HG03378 (cell line): ENCODE measurements at regions not wholly inside any gene's neighbourhood (a gene's known extent, or its start where the extent isn't known, plus 50 kb on each side); places are given as distances from the start of the nearest gene placed in this dataset.

Experiments
- ATAC-seq: cut with Tn5 transposase; IDR thresholded peaks from one replicate; pipeline ENCODE4 v1.9.1; 2021; ENCODE audit warnings: mild to moderate bottlenecking, moderate library complexity; ENCODE audit not compliant: unreplicated experiment

- ATAC-seq, result no peak
These were observed 124.3 kb upstream of the PDE5A start for GRCh38 chr4:119752936-119753335.

- no peak for ATAC-seq
These were observed 122.2 kb upstream of the PDE5A start for GRCh38 chr4:119750771-119751170.

- no peak for ATAC-seq
These were observed 121.4 kb upstream of the PDE5A start for GRCh38 chr4:119750048-119750447.

- ATAC-seq, result no peak
These were observed 120.2 kb upstream of the PDE5A start for GRCh38 chr4:119748853-119749252.

GRCh38 chr4:119746951-119747350 lies 118.3 kb upstream of the PDE5A start:
- no peak for ATAC-seq

GRCh38 chr4:119745351-119745750 lies 116.7 kb upstream of the PDE5A start:
- ATAC-seq, result no peak

GRCh38 chr4:119744580-119744979 lies 116.0 kb upstream of the PDE5A start:
- ATAC-seq, result no peak

- no peak for ATAC-seq
These were observed 115.0 kb upstream of the PDE5A start for GRCh38 chr4:119743644-119744043.

- no peak for ATAC-seq
These were observed 111.2 kb upstream of the PDE5A start for GRCh38 chr4:119739796-119740195.

GRCh38 chr4:119738901-119739300 lies 110.3 kb upstream of the PDE5A start:
- ATAC-seq, result no peak

- no peak for ATAC-seq
These were observed 108.0 kb upstream of the PDE5A start for GRCh38 chr4:119736559-119736958.

GRCh38 chr4:119735165-119735651 lies 106.6 kb upstream of the PDE5A start:
- ATAC-seq, result no peak

GRCh38 chr4:119733431-119733830 lies 104.8 kb upstream of the PDE5A start:
- ATAC-seq, result no peak

DNA sequence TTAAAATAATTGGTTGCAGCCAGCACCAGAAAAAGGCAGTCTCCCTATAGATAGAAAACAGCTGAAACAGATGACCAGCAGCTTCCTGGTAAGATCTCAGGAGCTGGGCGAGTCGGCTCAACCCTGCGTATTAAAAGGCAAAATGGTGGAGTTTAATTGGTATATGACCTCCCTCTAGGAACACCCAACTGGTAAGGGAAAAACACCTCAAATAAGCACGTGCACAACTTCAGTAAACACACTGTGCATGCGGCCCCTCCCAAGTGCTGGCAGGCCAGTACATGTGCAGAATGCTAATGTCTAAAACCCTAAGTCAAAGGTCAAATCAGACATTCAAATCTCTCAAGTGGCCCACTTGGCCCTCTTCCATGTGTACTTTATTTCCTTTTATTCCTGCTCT lies 103.2 kb upstream of the PDE5A start:
- no peak for ATAC-seq

- ATAC-seq, result no peak
These were observed 102.6 kb upstream of the PDE5A start for GRCh38 chr4:119731146-119731742.

DNA sequence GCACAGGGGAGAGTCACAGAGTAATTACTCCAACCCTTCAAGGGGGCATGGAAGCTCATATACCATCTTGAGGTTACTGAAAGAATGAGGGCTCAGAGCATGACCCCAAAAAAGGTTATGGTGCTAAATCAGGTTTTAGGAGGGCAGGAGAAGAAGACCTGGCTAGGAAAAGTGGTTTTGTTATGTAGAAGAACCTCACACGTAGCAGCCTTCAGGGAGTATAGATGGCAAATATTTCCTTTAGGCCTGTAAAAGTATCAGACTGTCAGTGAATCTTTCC lies 102.0 kb upstream of the PDE5A start:
- no peak for ATAC-seq

DNA sequence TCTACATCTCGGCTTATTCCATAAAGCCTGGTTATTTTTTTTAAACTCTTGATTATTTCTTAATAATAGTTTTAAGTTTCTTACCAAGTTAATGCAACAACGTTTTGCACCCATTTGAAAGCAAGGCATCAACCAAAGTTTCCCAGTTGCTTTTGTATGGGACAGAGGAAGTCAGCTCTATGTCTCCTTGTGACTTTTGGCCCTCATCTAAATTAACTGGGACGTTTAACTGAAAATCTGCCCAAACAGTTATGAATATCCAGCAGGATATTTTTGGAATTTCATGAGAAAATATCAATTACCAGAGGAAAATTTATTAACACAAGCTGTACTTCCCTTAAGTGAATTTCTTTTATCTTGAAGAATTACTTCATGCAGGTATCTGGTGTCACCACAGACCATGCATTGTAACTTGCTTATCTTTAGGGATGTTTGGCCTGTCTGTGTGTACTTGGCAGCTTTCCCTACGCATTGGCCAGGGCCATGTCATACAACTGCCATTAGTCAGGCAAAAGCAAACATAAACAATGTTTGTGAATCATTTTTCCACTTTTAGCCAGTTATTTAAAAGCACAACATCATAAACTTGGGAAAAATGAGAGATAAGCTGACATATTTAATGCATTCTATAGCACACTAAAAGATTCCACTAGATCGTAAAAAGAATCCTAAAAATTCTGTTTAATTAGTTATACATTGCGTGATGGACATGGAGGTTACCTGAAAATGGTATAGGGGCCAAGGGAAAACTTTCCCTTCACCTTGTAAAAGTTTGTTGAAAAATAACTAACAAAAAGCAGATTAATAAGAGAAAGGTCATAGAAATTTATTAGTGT lies 101.4 kb upstream of the PDE5A start:
- no peak for ATAC-seq

- no peak for ATAC-seq
These were observed 100.3 kb upstream of the PDE5A start for GRCh38 chr4:119728692-119729593.

- ATAC-seq, result no peak
These were observed 99.6 kb upstream of the PDE5A start for GRCh38 chr4:119728185-119728584.

DNA sequence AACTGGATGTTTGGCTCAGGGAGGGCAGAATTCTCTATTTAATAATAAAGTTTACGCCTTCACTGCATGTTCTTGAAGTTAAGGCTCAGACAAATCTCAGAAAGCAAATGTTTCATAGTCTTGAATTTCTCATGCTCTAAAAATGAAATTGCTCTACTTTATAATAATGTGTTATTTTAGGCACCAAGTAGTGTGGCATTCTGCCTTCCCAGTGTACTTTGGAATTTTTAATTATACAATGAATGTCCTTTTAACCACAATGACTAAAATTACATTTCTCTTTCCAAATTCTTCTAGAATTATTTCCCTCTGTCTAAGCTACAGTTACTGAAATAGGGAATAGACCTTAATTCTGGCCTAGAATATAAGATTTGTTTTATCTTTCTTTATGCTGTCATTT lies 97.9 kb upstream of the PDE5A start:
- ATAC-seq, result no peak

DNA sequence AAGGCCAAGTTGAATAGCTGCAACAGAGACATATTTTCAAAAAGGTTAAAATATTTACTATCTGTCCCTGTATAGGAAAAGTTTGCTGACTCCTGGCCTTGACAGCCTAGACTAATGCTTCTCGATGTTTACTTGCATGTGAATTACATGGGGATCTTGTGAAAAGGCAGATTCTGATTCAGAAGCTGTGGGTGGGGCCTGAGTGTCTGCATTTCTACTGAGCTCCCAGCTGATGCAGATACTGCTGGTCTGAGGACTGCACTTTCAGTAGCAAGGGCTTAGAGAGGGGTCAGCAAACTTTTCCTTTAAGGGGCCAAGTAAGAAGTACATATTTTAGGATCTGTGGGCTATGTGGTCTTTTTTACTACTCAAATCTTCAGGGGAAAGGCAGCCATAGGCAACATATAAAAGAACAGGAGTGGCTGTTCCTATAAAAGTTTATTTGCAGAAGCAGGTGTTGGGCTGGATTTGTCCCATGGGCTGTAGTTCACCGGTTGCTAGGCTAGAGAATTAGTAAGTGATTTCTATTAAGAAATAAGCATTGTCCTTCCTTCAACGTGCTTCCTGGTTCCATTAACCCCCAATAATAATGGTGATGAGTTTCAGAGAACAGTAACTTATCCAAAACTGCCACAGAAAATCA lies 97.2 kb upstream of the PDE5A start:
- no peak for ATAC-seq
